ENCODE measurements at regions not wholly inside any gene's neighbourhood (a gene's known extent, or its start where the extent isn't known, plus 50 kb on each side); places are given as distances from the start of the nearest gene placed in this dataset.
"Not testable (repeated sequence)": the region's sequence is repeated elsewhere in the genome, so short reads cannot be mapped to it uniquely, and the experiment has no call there.

DNA sequence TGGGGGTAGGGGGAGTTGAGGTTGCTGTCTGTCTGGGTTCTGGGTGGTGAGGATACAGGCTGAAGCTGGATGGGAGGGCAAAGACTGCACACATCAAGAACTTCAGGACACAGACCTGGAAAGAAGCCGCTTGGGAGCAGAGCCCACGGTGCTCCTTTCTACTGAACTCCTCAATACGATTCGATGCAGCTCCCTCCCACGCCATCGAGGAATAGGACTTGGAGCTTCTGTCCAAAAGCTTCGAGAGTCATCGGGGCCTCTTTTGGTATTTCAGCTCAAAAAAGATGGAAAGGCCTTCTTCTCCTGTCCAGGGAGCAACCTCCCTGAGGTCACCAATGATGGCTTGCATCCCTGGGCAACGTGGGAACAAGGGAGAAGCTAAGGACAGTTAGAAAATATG lies 407.1 kb upstream of the MGMT start:
- DNase-seq: no peak

DNA sequence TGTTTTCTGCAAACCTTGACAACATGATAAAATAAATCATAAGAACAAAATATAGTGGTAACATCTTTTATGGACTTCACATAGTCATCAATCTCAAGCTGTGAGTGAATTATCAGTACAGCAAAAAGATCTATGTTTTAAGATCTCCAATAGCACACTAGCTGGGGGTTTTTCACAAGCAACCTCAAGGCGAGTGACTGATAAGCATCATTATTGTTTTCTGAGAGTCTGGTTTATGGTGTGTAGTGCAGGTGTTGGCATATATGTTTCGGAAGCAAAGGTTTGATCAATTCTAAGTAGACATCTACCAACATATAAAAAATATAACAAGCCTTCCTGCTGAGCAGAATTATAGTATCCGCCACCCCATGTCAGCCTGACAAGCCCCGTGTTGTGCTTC lies 403.8 kb upstream of the MGMT start:
- no peak for DNase-seq

DNA sequence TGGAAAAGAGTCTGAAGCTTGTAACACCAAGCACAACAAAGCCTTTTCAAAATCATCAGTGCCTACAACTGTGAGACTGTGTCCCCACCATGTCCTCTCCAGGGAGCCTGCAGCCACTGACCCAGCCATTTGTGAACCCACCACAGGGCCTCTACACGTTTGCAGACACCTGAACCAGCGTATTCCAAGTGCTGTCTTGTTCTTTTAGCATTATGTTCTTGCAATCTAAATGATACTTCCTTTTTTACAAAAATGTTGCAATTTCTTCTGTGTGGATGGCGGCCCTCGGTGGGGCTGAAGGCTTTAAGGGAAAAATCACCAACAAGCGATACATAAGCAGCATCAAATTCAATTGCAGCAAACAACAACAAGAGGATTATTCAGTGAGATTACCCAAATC lies 403.2 kb upstream of the MGMT start:
- no peak for DNase-seq

DNA sequence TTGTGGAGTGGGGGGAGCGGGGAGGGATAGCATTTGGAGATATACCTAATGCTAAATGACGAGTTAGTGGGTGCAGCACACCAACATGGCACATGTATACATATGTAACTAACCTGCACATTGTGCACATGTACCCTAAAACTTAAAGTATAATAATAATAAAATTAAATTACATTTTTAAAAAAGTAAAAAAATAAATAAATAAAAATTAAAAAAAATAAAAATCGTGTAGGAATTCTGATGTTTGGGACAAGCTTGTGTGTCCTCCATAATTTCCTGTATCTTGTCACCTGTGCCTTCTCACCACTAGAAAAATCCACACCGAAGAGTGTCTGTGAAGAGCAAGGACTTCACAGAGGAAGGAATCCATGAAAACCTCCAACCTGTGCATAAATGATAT lies 400.5 kb upstream of the MGMT start:
- not testable (repeated sequence) for DNase-seq

DNA sequence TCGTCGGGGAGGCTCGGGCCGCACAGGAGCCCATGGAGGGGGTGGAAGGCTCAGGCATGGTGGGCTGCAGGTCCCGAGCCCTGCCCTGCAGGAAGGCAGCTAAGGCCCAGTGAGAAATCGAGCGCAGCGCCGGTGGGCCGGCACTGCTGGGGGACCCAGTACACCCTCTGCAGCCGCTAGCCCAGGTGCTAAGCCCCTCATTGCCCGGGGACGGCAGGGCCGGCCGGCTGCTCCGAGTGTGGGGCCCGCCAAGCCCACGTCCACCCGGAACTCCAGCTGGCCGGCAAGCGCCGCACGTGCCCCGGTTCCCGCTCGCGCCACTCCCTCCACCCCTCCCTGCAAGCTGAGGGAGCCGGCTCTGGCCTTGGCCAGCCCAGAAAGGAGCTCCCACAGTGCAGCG lies 395.6 kb upstream of the MGMT start:
- not testable (repeated sequence) for DNase-seq

DNA sequence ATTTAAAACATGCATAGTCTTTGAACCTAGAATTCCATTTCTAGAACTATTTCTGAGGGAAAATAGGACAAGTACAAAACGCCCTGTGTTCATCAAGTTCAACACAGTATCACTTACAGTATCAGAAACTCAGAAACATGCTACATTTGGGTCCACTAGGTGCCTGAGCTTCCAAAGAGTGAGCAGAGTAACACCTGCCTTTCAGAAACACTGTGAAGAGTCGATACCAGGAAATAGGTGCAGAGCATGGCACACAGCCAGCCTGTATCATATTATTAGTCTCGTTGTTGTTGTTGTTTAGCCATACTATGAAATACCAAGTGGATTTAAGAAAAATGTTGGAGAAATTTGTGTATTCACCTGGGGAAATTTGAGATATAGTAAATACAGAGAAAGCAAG lies 392.1 kb upstream of the MGMT start:
- DNase-seq: peak; percentile 24

DNA sequence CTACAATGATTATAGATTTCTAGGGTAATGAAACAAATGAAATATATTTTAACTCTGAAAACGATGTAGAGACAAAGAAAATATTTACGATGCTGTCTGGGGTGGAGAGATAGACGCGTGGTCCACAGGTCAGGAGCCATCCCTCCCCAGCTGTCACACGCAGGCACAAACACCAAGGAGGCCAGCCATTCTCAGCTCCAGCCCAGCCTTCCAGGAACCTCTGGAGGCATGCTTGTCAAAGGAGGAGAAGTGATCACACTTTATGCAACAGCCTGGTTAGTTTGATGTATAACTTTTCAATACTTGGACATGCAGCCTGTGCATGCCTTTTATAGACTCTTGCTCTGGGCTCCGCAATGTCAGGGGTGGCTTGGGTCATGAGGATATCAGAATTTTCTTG lies 391.5 kb upstream of the MGMT start:
- no peak for DNase-seq

DNA sequence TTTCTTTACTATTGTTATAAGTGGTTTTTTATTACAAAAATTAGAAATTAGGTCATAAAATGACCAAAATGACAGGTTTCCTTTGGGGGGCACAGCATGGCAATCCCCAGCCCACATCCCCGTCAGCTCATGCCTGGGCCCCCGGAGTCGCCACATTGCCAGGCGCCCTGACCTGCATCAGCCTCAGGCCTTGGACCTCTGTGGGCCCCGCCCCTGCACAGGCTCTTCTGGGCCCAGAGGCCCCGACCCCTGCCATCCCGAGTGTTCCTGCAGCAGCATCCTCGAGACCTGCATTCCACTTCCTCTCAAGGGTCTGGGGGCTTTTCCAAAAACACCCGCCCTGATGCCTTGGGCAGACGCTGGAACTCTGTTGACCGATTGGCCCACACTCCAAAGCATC lies 391.1 kb upstream of the MGMT start:
- no peak for DNase-seq

DNA sequence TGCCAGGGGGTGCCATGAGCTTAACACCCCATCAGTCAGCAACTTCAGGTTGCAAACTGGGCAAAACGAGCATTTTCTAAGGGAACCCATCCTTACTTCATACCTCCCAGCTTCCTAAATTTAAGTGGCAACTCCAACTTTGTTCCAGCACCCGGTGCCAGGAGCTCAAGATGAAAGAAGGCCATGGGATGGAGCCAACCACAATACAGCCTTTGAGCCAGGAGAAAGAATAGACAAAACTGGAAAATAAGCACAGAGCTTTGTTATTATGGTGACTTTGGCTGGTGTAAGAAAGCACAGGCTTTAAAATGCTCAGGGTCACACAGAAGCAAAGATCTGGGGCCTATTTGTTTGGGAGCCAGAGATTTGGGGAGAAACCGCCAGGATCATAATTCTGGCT lies 388.7 kb upstream of the MGMT start:
- no peak for DNase-seq

DNA sequence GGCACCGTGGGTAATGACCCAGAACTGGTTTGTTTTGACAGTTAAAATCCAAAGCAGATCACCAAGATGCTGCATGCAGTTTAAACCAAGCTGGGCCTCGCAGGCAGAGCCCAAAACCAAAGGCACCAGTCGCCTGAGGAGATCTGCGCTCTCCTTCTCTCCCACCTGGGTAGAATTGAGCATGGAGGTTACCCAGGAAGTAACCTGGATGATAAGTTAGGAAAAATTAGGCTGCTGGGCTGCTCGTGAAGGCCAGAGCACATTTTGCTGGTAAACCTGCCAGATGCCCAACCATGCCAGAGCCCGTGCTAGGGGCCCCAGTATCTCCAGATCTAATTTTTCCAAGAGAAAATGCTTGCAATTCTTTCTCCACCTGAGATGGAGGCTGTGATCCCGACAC lies 388.3 kb upstream of the MGMT start:
- DNase-seq: no peak

DNA sequence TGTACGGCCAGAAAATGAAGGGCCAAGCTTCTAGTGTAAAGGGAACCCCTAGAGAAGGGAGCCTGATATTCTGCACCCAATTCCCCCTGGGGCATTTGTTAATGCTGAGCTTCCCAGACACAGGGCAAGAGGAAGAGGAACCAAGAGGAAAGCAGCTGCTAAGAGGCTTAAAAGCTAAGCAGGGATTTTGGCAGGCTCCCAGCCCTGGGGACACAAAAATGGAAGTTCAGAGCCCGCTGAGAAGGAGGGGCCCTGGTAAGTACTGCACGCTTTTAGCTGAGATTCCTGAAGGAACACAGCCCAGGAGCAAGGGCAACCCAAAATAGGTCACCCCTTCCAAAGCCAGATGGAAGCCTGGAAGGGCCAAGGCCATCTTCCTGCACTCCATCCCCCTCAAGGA lies 387.3 kb upstream of the MGMT start:
- peak; percentile 47 for DNase-seq

DNA sequence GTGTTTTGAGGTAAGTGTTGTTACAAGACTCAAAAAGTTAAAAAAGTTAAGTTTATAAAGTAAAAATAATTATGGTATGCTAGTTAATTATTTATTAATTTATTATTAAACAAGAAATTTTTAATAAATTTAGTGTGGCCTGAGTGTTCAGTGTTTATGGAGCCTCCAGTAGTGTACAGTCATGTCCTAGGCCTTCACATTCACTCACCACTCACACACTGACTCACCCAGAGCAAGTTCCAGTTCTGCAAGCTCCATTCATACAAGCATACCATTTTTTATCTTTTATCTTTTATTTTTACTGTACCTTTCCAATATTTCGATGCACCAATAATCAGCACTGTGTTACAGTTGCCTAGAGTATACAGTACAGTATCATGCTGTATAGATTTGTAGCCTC lies 381.2 kb upstream of the MGMT start:
- DNase-seq: no peak

DNA sequence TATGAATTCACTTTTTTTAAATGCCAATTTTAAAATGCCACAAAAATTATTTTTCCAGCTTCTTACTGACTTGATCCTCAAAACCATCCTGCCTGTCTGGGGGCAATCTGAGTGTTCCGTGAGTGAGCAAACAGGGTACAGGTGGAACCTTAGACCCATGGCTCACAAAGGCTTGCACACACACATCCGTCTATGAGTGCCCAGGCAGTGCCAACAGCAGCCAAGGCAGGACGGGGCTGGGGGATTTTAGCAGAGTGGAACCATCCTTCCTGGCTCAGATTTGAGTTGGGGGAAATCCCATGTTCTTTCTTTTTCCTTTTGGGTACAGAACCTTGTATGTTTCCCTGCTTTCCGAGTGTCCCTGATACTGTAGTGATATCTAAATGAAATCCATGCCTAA lies 377.7 kb upstream of the MGMT start:
- no peak for DNase-seq

DNA sequence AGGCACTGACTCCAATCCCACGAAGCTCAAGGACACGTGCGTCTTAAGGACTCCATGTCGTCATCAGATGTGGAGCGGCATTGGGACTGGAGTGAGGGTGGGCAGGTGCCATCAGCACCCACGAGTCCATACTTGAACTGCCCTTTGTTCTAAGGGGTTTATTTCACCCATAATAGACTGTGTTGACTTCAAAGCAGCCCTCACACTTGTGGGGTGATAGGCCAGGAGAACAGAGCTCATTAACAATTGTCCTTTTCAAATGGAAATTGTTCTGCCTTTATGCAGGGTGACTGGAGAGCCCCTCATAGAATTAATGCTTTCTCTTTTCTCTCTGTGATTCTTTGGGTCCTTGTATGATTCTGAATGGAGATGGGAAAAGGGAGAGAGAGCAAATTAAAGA lies 376.9 kb upstream of the MGMT start:
- DNase-seq: no peak

DNA sequence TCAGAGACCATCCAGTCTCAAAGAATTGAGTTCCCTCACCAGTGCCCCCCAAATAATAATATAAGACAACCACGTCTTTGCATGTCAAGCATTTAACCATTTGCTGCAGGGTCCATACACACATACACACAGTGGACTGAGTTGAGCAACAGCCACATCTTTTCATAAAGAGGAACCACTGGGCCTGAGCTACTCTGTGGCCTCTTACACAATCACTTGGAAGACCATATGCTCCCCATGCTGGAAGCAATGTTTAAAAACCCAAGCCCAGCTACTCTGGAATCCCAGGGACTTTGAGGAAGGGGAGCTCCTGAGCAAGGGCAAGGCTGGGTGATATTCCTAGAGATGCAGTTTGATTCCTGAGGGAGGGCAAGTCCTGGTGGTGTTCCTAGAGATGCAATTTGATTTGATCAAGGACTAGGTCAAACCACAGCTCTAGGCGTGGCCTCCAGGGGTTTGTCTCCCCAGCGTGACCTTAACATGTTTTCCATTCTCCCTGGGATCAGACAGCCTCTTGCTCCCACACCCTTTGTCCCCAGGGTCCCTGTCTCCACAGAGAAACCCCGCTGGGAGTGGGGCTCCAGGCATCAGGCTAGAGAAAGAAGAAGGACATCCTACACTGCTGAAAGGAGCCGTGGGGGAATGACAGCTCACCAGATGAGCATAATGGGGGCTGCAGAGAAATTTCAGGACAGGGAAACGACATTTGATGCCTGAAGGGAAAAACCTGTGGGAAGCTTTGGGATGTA lies 376.2 kb upstream of the MGMT start:
- DNase-seq: no peak

DNA sequence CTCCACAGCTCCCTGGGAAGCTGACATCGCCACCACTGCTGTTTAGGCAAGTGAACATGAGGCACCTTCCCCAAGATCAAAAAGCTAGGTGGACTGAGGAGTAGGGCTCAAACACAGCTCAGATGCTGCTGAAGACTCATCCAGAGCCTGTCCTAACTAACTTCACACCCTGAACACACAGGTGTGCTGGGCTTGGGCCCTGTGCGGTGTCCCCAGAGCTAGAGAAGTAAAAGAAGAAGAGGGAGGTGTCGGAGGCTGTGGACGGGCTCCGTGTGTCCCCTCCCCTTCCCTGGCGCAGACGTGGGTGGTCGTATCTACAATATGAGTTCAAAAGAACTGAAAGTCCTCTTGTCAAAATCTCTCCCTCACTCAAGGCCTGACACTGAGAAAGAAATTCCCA lies 373.4 kb upstream of the MGMT start:
- no peak for DNase-seq

DNA sequence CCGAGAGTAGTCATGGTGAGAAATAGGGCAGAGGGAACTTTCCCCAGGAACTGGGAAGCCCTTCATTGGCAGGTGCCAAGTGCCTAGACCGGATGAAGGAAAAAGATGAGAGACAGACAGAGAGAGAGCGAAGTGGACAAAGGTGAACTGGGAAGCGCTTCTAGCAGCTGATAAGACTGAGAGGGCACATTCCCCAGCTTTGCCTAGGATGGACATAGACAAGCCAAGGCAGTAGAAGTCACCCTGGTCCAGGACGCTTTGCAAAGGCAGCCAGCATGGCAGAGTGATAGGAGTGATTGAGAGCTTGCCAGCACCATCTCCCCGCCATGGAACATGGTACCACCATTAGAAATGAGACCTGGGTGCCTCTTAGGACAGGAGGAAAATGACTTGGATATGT lies 372.8 kb upstream of the MGMT start:
- no peak for DNase-seq

DNA sequence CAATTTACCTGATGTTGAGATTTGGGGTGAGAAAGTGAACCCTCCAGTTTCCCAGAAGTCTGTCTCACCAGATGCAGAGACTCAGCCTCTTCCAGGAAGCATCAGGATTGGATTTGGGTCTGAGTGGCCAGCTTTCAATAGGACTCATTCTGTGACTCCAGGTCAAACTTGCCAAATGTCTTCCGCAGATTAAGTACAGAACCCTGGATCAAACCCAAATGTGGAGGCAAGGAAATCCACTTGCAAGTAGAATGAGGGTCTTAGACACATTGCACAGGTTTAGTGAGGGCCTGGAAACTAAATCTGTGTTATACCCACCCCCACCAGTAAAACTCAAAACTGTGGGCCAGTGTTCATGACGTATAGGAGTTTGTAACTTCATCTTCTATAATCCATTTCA lies 372.2 kb upstream of the MGMT start:
- no peak for DNase-seq

DNA sequence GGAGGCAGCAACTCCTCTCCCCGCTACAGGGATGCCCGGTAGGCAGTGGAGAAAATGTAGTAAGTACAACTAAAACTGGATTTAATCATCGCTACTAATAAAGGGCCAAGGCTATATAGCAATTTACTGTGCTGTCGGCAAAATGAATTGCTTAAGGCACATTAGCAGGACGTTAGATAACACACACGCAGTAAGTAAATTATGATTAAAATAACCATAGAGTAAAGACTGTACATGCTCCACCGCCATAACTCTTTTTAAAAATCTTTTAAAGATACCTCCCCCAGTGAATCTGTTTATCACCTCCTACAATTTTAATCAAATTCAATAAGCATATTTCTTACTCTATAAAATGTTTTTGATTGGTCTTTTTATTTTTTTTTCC lies 371.4 kb upstream of the MGMT start:
- DNase-seq: no peak

DNA sequence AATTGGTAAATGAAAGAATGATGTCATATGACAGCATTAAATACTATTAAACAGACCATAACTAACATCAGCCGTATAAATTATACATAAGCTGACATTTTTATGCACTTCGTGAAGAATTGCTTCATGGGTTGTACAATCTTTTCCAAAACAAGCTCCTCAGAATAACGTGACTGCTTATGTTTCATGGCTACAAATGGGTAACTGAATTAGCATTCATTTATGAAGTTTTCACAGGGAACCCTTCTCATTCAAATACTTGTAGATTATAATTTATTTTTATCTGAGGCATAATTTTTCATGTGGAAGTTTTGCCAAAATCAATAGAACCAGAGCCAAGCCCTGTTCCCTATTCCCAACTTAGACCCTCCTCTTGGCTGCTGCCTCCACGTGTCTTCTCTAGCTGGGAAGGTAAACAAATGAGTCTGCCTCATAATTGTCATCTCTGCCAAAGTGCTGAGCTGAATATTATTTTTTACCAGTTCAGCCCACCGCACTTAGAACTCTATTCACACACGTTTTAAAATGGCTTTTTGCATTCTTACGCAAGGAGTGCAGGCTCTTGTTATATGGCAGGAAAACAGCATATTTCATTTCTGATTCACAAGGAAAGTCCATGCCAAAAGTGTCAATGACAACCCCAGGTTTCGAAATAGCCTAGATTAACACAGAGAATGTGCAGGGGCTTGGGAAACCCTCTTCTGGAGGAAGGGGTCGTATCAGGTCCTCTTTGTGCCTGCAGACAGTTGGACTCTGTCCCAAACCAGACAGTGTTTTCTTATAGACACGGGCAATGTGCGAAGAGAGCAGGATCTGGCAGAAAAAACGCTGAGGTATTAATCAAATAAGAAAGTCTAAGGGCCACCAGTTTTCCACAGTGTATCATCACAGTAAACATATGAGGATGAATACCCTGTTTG lies 370.7 kb upstream of the MGMT start:
- DNase-seq: no peak

DNA sequence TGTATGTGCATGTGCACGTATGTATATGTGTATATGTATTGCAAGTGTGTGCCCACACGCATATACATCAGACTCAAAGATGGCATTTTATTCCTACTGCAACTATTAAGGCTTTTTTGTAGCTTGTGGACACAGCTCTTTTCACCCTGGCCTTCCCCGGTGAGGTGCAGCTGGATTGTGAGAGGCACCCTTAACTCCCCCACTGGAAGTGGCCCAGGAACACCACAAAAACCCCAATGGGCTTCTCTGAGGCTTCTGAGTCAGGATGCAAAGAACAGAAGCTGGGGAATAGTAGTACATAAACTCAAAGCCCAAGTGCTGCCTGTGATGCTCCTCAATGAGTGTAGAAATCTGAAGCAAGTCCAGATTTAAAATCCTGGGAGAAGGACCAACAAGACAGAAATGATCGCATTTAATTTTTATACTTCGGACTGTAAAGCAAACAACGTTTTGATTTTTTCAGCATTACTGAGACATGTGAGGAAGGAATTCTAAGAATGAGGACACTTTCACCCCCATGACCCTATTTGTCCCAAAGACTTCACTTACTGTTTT lies 369.2 kb upstream of the MGMT start:
- no peak for DNase-seq

DNA sequence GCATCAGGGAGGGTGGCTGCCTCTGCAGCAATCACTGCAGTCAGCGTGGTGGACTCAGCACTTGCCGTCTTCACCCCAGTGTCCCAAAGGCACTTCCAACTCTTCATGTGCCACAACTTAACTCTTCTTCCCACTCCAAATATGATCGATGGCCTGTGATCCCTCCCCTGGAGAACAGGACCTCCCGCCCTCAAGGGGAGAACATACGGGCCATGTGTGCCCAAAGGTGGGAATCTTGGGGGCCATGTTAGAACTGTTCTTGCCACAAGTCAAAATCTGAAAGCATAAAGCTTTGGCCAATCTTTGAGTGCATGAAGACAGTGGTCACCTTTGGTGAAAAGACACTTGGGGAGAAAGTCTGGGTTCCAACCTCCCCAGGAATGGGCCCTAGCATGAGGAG lies 368.5 kb upstream of the MGMT start:
- no peak for DNase-seq

DNA sequence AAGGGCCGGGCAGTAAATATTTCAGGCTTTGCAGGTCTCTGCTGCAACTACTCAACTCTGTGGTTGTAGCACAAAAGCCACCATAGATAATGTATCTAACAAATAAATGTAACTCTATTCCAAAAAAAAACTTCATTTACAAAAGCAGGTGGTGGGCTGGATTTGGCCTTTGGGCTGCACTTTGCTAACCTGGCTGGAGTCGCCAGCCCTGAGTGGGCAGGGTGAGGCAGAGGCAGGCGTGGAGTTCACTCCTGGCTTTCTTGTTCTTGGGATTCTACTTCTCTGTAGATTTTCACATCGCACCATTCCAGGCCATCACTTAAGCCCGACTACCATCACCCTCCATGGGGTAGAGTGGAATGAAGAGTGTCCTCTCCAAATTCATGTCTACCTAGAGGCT lies 367.6 kb upstream of the MGMT start:
- DNase-seq: no peak

DNA sequence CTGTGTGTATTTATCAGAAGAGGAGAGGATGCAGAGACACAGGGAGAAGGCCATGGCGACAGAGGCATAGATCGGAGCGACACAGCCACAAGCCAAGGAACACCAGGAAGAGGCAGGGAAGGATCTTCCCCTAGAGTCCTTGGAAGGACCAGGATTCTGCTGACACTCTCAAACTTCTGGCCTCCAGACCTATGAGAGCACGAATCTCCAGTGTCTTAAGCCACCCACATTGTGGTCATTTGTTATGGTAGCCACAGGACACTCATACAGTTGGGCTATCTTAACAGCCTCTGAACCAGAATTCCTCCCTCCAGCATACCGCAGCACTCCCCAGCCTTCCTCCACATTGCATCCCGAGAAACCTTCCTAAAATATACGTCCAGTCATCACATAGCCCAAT lies 367.0 kb upstream of the MGMT start:
- DNase-seq: no peak
